A673 (cell line): ENCODE measurements at regions not wholly inside any gene's neighbourhood (a gene's known extent, or its start where the extent isn't known, plus 50 kb on each side); places are given as distances from the start of the nearest gene placed in this dataset.

ENCODE experiments used
- EZH2 ChIP-seq: fragments of 200-600 bp; sonication (generic); IDR thresholded peaks from 2 replicates; pipeline ENCODE4 v1.6.1; 2017; ENCODE audit warnings: borderline replicate concordance, low read depth, mild to moderate bottlenecking, mixed read lengths, antibody characterized with exemption, low read length; ENCODE audit not compliant: poor library complexity, severe bottlenecking
- TF ChIP-seq, protein P1 (sequence below): fragments of 300-800, 200-600 bp; sonication (generic); conservative IDR thresholded peaks from 2 replicates; pipeline ENCODE4 v1.5.1; 2017; ENCODE audit warnings: low read depth, mild to moderate bottlenecking, antibody characterized with exemption, low read length, moderate library complexity, mixed read lengths

GRCh38 chr15:93333796-93334195, 244.8 kb upstream of the RGMA start:
- TF ChIP-seq, protein P1, sequence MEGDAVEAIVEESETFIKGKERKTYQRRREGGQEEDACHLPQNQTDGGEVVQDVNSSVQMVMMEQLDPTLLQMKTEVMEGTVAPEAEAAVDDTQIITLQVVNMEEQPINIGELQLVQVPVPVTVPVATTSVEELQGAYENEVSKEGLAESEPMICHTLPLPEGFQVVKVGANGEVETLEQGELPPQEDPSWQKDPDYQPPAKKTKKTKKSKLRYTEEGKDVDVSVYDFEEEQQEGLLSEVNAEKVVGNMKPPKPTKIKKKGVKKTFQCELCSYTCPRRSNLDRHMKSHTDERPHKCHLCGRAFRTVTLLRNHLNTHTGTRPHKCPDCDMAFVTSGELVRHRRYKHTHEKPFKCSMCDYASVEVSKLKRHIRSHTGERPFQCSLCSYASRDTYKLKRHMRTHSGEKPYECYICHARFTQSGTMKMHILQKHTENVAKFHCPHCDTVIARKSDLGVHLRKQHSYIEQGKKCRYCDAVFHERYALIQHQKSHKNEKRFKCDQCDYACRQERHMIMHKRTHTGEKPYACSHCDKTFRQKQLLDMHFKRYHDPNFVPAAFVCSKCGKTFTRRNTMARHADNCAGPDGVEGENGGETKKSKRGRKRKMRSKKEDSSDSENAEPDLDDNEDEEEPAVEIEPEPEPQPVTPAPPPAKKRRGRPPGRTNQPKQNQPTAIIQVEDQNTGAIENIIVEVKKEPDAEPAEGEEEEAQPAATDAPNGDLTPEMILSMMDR: peak; percentile 43
- TF ChIP-seq EZH2: no peak
